SK-N-SH (cell line): ENCODE measurements at regions not wholly inside any gene's neighbourhood (a gene's known extent, or its start where the extent isn't known, plus 50 kb on each side); places are given as distances from the start of the nearest gene placed in this dataset.
A peak's percentile ranks its signal among the peaks of the same experiment; 100 is the strongest.

Experiments used
- CTCF ChIA-PET: fragments of 300-600, 350-600 bp; formaldehyde crosslinking; extraction: SDS; loops from one replicate; lab custom pipeline; 2021; lab: Yijun Ruan, JAX
- POLR2A ChIA-PET: fragments of 350-600 bp; sonication (Branson Sonifier 250); formaldehyde crosslinking; extraction: SDS; loops from one replicate; lab custom pipeline; 2020; ENCODE audit warnings: antibody characterized with exemption, inconsistent platforms; lab: Yijun Ruan, JAX
- DNase-seq: peaks from one replicate; pipeline ENCODE4 v3.0.0; 2012
- H2AFZ ChIP-seq: fragments of 200-600 bp; sonication (generic); 2 replicates; pipeline ENCODE4 v1.8.1; 2016; ENCODE audit warnings: antibody characterized with exemption, mild to moderate bottlenecking, low read depth
- H3F3A ChIP-seq: fragments of 200-600 bp; sonication (generic); replicated peaks from 2 replicates; pipeline ENCODE3; 2016; ENCODE audit warnings: antibody characterized with exemption, mild to moderate bottlenecking; ENCODE audit not compliant: insufficient read depth
- H3K27ac ChIP-seq, 2 experiments: fragments of 200-500 bp in 1 of 2; fragments of 200-600 bp in 1 of 2; sonication (Bioruptor generic) in 1 of 2; sonication (generic), shearing (Covaris generic) in 1 of 2; 2 replicates each; pipeline versions ENCODE4 v1.5.1 to v1.6.1; 2014 to 2016; ENCODE audit warnings: low read depth in 2 of 2, inconsistent platforms in 1 of 2, low read length in 1 of 2, mild to moderate bottlenecking in 1 of 2, mixed read lengths in 1 of 2
- H3K27me3 ChIP-seq: fragments of 200-600 bp; sonication (generic), shearing (Covaris generic); 2 replicates; pipeline ENCODE4 v1.6.1; 2016; ENCODE audit warnings: mixed run types; ENCODE audit not compliant: insufficient read depth
- H3K36me3 ChIP-seq, 2 experiments: fragments of 200-500 bp in 1 of 2; fragments of 200-600 bp in 1 of 2; sonication (Bioruptor generic) in 1 of 2; sonication (generic) in 1 of 2; replicated peaks in 1 of 2; 2 replicates each; pipeline versions ENCODE3 to v1.5.1; 2014 to 2016; ENCODE audit warnings: low read length in 1 of 2, mild to moderate bottlenecking in 1 of 2; ENCODE audit not compliant: insufficient read depth in 2 of 2, control insufficient read depth in 1 of 2
- H3K4me1 ChIP-seq, 2 experiments: fragments of 200-500 bp in 1 of 2; fragments of 200-600 bp in 1 of 2; sonication (Bioruptor generic) in 1 of 2; sonication (generic), shearing (Covaris generic) in 1 of 2; 2 replicates each; pipeline versions ENCODE4 v1.5.1 to v1.6.1; 2014 to 2016; ENCODE audit warnings: low read depth in 1 of 2, low read length in 1 of 2, mixed run types in 1 of 2; ENCODE audit not compliant: insufficient read depth in 2 of 2, control insufficient read depth in 1 of 2
- H3K4me2 ChIP-seq: fragments of 200-600 bp; sonication (generic), shearing (Covaris generic); 2 replicates; pipeline ENCODE4 v1.6.1; 2017; ENCODE audit warnings: mixed run types
- H3K4me3 ChIP-seq, 2 experiments: fragments of 200-500 bp in 1 of 2; fragments of 200-600 bp in 1 of 2; sonication (Bioruptor generic) in 1 of 2; sonication (generic), shearing (Covaris generic) in 1 of 2; 2 replicates each; pipeline versions ENCODE4 v1.5.1 to v1.8.1; 2014 to 2016; ENCODE audit warnings: low read depth in 2 of 2, inconsistent platforms in 1 of 2, low read length in 1 of 2, mild to moderate bottlenecking in 1 of 2, mixed read lengths in 1 of 2, moderate library complexity in 1 of 2
- H3K79me2 ChIP-seq: fragments of 200-600 bp; sonication (generic); 2 replicates; pipeline ENCODE4 v1.8.1; 2017; ENCODE audit warnings: mild to moderate bottlenecking; ENCODE audit not compliant: insufficient read depth
- H3K9ac ChIP-seq: fragments of 200-600 bp; sonication (generic); 2 replicates; pipeline ENCODE4 v1.6.1; 2017; ENCODE audit warnings: mixed run types
- H3K9me2 ChIP-seq: fragments of 200-600 bp; sonication (generic); 2 replicates; pipeline ENCODE4 v1.6.1; 2017; ENCODE audit warnings: mixed run types
- H3K9me3 ChIP-seq: fragments of 200-600 bp; sonication (generic); 2 replicates; pipeline ENCODE4 v1.6.1; 2017; ENCODE audit warnings: mixed run types, mild to moderate bottlenecking, moderate library complexity
- H4K20me1 ChIP-seq: fragments of 200-600 bp; sonication (generic); 2 replicates; pipeline ENCODE4 v1.6.1; 2017; ENCODE audit warnings: mild to moderate bottlenecking, mixed run types; ENCODE audit not compliant: insufficient read depth
- CTCF ChIP-seq: fragments of 200-600 bp; sonication (generic); IDR thresholded peaks from 2 replicates; pipeline ENCODE4 v1.6.1; 2017; ENCODE audit warnings: antibody characterized with exemption, mild to moderate bottlenecking, moderate library complexity
- FOSL2 ChIP-seq: IDR thresholded peaks from 2 replicates; pipeline ENCODE4 v1.4.0; 2012; ENCODE audit warnings: low read depth, mild to moderate bottlenecking, moderate library complexity, borderline replicate concordance
- GATA2 ChIP-seq: sonication (generic); formaldehyde crosslinking; IDR thresholded peaks from 2 replicates; pipeline ENCODE4 v1.5.0; 2020; ENCODE audit warnings: mild to moderate bottlenecking, missing genetic modification reagents
- IRF3 ChIP-seq: fragments of 150-350 bp; IDR thresholded peaks from 2 replicates; pipeline ENCODE4 v1.6.1; 2016; ENCODE audit warnings: mild to moderate bottlenecking, low read depth, low read length
- JUND ChIP-seq: IDR thresholded peaks from 2 replicates; pipeline ENCODE4 v1.4.0; 2012
- MEF2A ChIP-seq: IDR thresholded peaks from 2 replicates; pipeline ENCODE4 v1.4.0; 2012; ENCODE audit warnings: low read depth, borderline replicate concordance
- NFIC ChIP-seq: IDR thresholded peaks from 2 replicates; pipeline ENCODE4 v1.4.0; 2012; ENCODE audit warnings: borderline replicate concordance
- PBX3 ChIP-seq: IDR thresholded peaks from 2 replicates; pipeline ENCODE4; 2012
- POLR2AphosphoS5 ChIP-seq: IDR thresholded peaks from 2 replicates; pipeline ENCODE4 v1.6.1; 2012; ENCODE audit warnings: low read depth, low read length
- RCOR1 ChIP-seq: fragments of 150-350 bp; IDR thresholded peaks from 2 replicates; pipeline ENCODE4 v1.6.1; 2017; ENCODE audit warnings: antibody characterized with exemption, low read length
- RFX5 ChIP-seq: IDR thresholded peaks from 2 replicates; pipeline ENCODE4 v1.6.1; 2012; ENCODE audit warnings: mild to moderate bottlenecking, improper control_type of control experiment, low read length
- RXRA ChIP-seq: IDR thresholded peaks from 2 replicates; pipeline ENCODE4 v1.4.0; 2012; ENCODE audit warnings: low read depth, mild to moderate bottlenecking, borderline replicate concordance
- SIN3A ChIP-seq: IDR thresholded peaks from 2 replicates; pipeline ENCODE4 v1.6.1; 2012; ENCODE audit warnings: low read depth, mild to moderate bottlenecking, low read length, moderate library complexity, borderline replicate concordance
- SMC3 ChIP-seq: IDR thresholded peaks from 2 replicates; pipeline ENCODE4 v1.6.1; 2012; ENCODE audit warnings: low read depth, low read length, improper control_type of control experiment
- TCF12 ChIP-seq: IDR thresholded peaks from 2 replicates; pipeline ENCODE4 v1.4.0; 2012
- YY1 ChIP-seq: IDR thresholded peaks from 2 replicates; pipeline ENCODE4 v1.4.0; 2012; ENCODE audit warnings: low read depth, mild to moderate bottlenecking
- WGBS: methylation state at CpG from one replicate; pipeline ENCODE4 v1.1.6; 2017; ENCODE audit warnings: low lambda C conversion rate; 5-methylcytosine and 5-hydroxymethylcytosine counted together
- TF ChIP-seq, protein P1 (sequence below): fragments of 150-350 bp; IDR thresholded peaks from 2 replicates; pipeline ENCODE4 v1.6.1; 2017; ENCODE audit warnings: antibody characterized with exemption, low read length, low read depth, borderline replicate concordance
- TF ChIP-seq, protein P2 (sequence below): IDR thresholded peaks from 2 replicates; pipeline ENCODE4 v1.4.0; 2012; ENCODE audit warnings: low read depth, borderline replicate concordance
- TF ChIP-seq, protein P3 (sequence below): IDR thresholded peaks from 2 replicates; pipeline ENCODE4 v1.4.0; 2012; ENCODE audit warnings: low read depth

DNA sequence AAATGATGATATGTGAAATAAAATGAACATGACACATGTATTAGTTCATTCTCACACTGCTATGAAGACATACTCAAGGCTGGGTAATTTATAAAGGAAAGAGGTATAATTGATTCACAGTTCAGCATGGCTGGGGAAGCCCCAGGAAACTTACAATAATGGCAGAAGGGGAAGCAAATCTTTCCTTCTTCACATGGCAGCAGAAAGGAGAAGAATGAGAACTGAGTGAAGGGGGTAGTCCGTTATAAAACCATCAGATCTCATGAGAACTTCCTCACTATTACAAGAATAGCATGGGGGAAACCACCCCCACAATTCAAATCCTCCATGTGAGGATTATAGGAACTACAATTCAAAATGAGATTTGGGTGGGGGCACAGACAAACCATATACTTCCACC is 243.9 kb upstream of the GYPA start:
- H3K9me3 ChIP-seq, result no peaks in the 10 kb centered on the region
- no peak overlapping the region for H3K9ac ChIP-seq
- no peak overlapping the region for H3K27ac ChIP-seq
- no peaks in the 10 kb centered on the region for H3K27me3 ChIP-seq
- H3K4me1 ChIP-seq, result no peaks in the 10 kb centered on the region
- ChIA-PET POLR2A (no interaction called here), CTCF (no interaction called here)
- no peaks in the 10 kb centered on the region for H3K79me2 ChIP-seq
- TF ChIP-seq, protein P1, sequence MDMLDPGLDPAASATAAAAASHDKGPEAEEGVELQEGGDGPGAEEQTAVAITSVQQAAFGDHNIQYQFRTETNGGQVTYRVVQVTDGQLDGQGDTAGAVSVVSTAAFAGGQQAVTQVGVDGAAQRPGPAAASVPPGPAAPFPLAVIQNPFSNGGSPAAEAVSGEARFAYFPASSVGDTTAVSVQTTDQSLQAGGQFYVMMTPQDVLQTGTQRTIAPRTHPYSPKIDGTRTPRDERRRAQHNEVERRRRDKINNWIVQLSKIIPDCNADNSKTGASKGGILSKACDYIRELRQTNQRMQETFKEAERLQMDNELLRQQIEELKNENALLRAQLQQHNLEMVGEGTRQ, result no peak
- no peak for TF ChIP-seq JUND
- TF ChIP-seq SIN3A, result no peak
- TF ChIP-seq IRF3, result no peak
- TF ChIP-seq POLR2AphosphoS5, result no peak
- TF ChIP-seq YY1, result no peak
- no peak for TF ChIP-seq CTCF
- TF ChIP-seq RXRA, result no peak
- H3F3A ChIP-seq, result no peaks in the 10 kb centered on the region
- no peaks in the 10 kb centered on the region for H4K20me1 ChIP-seq
- DNase-seq, result no peak
- 0% methylated on average over 1 of the region's 1 CpG for WGBS
- no peak overlapping the region for H3K4me3 ChIP-seq
- no peaks in the 10 kb centered on the region for H3K36me3 ChIP-seq
- H3K9me2 ChIP-seq, result no peaks in the 10 kb centered on the region
- no peak overlapping the region for H2AFZ ChIP-seq
- H3K4me2 ChIP-seq, result no peak overlapping the region

- 0% methylated on average over 2 of the region's 2 CpGs for WGBS
- H3K9me2 ChIP-seq, result no peaks in the 10 kb centered on the region
- H3K4me2 ChIP-seq, result peak overlapping the region; percentile 31; the same call in 1 of the 2 replicates
- peaks cover 4% of the 10 kb centered on the region; the same call in 1 of the 2 replicates for H4K20me1 ChIP-seq
- H3K79me2 ChIP-seq, result no peaks in the 10 kb centered on the region
- ChIA-PET POLR2A (no interaction called here), CTCF (no interaction called here)
- H3K4me1 ChIP-seq, result no peaks in the 10 kb centered on the region
- peak overlapping the region in 1 of 2 experiments; percentile 51; a peak in 2 of 4 replicates for H3K27ac ChIP-seq
- no peaks in the 10 kb centered on the region for H3K27me3 ChIP-seq
- no peak overlapping the region for H3K4me3 ChIP-seq
- peaks cover 14% of the 10 kb centered on the region for H3F3A ChIP-seq
- peaks cover 15% of the 10 kb centered on the region for H3K9me3 ChIP-seq
- no peak overlapping the region for H3K9ac ChIP-seq
- H2AFZ ChIP-seq, result 0 out of 2 replicates have a peak overlapping the region, but pooled peaks have one; percentile 1
- no peaks in the 10 kb centered on the region for H3K36me3 ChIP-seq
- TF ChIP-seq IRF3 (no peak), TCF12 (peak; percentile 31; the same call in 1 of the 2 replicates), NFIC (peak; percentile 72), JUND (0 out of 2 replicates have a peak, but pooled peaks have one; percentile 19), PBX3 (0 out of 2 replicates have a peak, but pooled peaks have one; percentile 6), SIN3A (no peak), RCOR1 (no peak), FOSL2 (peak; percentile 37; the same call in 1 of the 2 replicates), GATA2 (CRISPR knock-in tag) (no peak), MEF2A (no peak), RFX5 (no peak), SMC3 (no peak)
- TF ChIP-seq, protein P1, result no peak
- TF ChIP-seq, protein P2, sequence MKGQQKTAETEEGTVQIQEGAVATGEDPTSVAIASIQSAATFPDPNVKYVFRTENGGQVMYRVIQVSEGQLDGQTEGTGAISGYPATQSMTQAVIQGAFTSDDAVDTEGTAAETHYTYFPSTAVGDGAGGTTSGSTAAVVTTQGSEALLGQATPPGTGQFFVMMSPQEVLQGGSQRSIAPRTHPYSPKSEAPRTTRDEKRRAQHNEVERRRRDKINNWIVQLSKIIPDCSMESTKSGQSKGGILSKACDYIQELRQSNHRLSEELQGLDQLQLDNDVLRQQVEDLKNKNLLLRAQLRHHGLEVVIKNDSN, result no peak
- TF ChIP-seq, protein P3, sequence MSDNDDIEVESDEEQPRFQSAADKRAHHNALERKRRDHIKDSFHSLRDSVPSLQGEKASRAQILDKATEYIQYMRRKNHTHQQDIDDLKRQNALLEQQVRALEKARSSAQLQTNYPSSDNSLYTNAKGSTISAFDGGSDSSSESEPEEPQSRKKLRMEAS, result no peak
- no peak for DNase-seq
These were observed 246.0 kb upstream of the HHIP start for GRCh38 chr4:144399927-144400326.
